ENCODE measurements at regions not wholly inside any gene's neighbourhood (a gene's known extent, or its start where the extent isn't known, plus 50 kb on each side); places are given as distances from the start of the nearest gene placed in this dataset.

DNA sequence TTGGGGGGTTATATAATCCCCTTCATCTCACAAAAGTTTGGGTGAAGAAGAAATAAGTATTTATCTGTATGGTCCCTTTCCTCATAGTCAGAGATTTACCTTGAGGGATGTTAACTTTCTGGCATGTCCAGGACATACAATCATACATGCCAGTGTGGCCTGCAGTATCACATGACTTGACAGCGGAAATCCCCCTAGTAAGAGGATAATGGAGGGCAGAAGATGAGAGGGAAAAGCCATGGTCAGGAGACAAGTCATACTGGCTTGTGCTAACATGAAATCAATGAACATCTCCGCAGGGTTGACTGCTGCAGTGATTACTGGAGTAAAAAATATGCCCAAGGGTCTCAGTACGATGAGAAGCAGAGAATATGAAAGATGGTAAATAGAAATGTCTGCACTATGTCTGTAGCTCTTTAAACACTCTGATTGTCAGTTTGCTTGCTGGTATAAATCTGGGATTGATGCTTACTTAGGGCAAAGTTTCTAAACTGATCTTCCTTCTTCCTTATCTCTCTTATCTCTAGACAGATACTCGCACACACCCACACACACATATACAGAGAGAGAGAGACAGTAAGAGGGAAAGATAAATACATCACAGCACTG, 1385.6 kb upstream of the ADGRL3 start:
- TF ChIP-seq, protein P1, sequence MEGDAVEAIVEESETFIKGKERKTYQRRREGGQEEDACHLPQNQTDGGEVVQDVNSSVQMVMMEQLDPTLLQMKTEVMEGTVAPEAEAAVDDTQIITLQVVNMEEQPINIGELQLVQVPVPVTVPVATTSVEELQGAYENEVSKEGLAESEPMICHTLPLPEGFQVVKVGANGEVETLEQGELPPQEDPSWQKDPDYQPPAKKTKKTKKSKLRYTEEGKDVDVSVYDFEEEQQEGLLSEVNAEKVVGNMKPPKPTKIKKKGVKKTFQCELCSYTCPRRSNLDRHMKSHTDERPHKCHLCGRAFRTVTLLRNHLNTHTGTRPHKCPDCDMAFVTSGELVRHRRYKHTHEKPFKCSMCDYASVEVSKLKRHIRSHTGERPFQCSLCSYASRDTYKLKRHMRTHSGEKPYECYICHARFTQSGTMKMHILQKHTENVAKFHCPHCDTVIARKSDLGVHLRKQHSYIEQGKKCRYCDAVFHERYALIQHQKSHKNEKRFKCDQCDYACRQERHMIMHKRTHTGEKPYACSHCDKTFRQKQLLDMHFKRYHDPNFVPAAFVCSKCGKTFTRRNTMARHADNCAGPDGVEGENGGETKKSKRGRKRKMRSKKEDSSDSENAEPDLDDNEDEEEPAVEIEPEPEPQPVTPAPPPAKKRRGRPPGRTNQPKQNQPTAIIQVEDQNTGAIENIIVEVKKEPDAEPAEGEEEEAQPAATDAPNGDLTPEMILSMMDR (IDR thresholded peaks at IDR 0.05), result no peak
- TF ChIP-seq POLR2A (IDR thresholded peaks at IDR 0.05), result no peak

Measured in lower leg skin (tissue), 3 donors.